ENCODE measurements at regions not wholly inside any gene's neighbourhood (a gene's known extent, or its start where the extent isn't known, plus 50 kb on each side); places are given as distances from the start of the nearest gene placed in this dataset.

DNA sequence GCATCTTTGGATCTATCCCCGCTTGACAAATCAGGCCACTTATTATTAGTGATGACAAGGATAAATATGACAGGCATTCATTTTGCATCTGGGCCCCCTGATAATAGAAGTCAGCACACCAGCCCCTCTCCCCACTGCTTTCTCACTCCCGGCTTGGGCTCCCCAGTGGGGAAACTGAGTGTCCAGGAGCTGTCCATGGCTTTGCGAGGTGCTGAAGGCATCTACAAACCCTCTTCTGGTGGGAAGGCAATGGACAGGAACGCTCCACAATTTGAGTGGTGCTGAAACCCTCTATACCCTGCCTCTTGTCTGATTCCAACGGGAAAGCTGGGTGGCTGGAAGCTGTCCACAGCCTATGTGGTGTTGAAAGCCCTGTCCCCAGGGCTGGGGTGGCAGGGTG lies 61.7 kb upstream of the PCBD1 start:
- no peaks in the 10 kb centered on the region for H4K20me1 ChIP-seq (ENCODE audit: control insufficient read depth, extremely low read depth, insufficient read depth, low read length)
- H3K4me3 ChIP-seq (ENCODE audit: control insufficient read depth in 2 of 3, extremely low read depth in 1 of 3, insufficient read depth in 2 of 3, low read depth in 1 of 3, low read length in 3 of 3), result no peak overlapping the region
- dilution Hi-C loops (cut with MboI; ENCODE audit: extremely low pct_ligation_motif_present, low sequenced_read_pairs), result no loop called here
- DNase-seq (ENCODE audit: low read depth, low spot score), result no peak
- no peak overlapping the region for H3K27ac ChIP-seq (ENCODE audit: control insufficient read depth, insufficient read depth, low read length)
- no peaks in the 10 kb centered on the region for H3K9me1 ChIP-seq (ENCODE audit: control insufficient read depth, extremely low read depth, insufficient read depth, low read length)
- peaks cover 20% of the 10 kb centered on the region for H3K27me3 ChIP-seq (ENCODE audit: control insufficient read depth, extremely low read depth, insufficient read depth, low read length)
- no peak for TF ChIP-seq EZH2 (IDR thresholded peaks at IDR 0.05; ENCODE audit: low read length)
- H3K9me3 ChIP-seq (ENCODE audit: control insufficient read depth, low read depth, low read length), result no peaks in the 10 kb centered on the region
- H3K9ac ChIP-seq (ENCODE audit: control insufficient read depth, extremely low read depth, insufficient read depth, low read length), result no peak overlapping the region
- no peaks in the 10 kb centered on the region for H3K4me1 ChIP-seq (ENCODE audit: control insufficient read depth, extremely low read depth, insufficient read depth, low read length)
- no peaks in the 10 kb centered on the region for H3K79me2 ChIP-seq (ENCODE audit: control insufficient read depth, insufficient read depth, low read length)
- H2AFZ ChIP-seq (ENCODE audit: control insufficient read depth, low read length), result no peak overlapping the region
- no peak for FAIRE-seq
- H3K36me3 ChIP-seq (ENCODE audit: control insufficient read depth in 2 of 2, extremely low read depth in 1 of 2, insufficient read depth in 2 of 2, low read length in 2 of 2), result no peaks in the 10 kb centered on the region
- no peak overlapping the region for H3K4me2 ChIP-seq (ENCODE audit: control insufficient read depth, extremely low read depth, insufficient read depth, low read depth, low read length)

DNA sequence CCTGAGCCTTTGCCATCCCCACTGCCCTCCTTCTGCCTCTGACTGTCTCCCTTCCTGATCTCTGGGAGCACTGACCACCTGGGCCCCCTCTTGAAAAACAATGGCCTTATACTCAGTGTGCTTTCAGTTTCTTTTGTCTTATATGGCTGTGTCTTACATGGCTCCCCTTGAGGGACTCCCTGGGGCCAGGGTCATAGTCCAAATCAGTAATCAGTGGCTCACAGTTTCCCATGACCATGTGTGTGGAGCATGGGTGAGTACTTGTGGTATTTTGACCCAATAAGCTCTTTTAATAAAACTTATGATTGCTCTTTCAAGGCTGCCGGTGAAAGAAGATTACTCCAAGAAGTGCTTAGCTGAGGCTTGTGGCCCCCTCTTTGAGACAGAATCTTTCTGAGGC lies 62.4 kb upstream of the PCBD1 start:
- dilution Hi-C loops (cut with MboI; ENCODE audit: extremely low pct_ligation_motif_present, low sequenced_read_pairs), result no loop called here
- no peak for FAIRE-seq
- Histone ChIP-seq H3K27ac (ENCODE audit: control insufficient read depth, insufficient read depth, low read length) (no peak overlapping the region), H3K9ac (ENCODE audit: control insufficient read depth, extremely low read depth, insufficient read depth, low read length) (no peak overlapping the region), H3K27me3 (ENCODE audit: control insufficient read depth, extremely low read depth, insufficient read depth, low read length) (peaks cover 17% of the 10 kb centered on the region), H3K9me3 (ENCODE audit: control insufficient read depth, low read depth, low read length) (no peaks in the 10 kb centered on the region), H3K9me1 (ENCODE audit: control insufficient read depth, extremely low read depth, insufficient read depth, low read length) (no peaks in the 10 kb centered on the region), H3K4me2 (ENCODE audit: control insufficient read depth, extremely low read depth, insufficient read depth, low read depth, low read length) (no peak overlapping the region), H3K4me1 (ENCODE audit: control insufficient read depth, extremely low read depth, insufficient read depth, low read length) (no peaks in the 10 kb centered on the region), H4K20me1 (ENCODE audit: control insufficient read depth, extremely low read depth, insufficient read depth, low read length) (no peaks in the 10 kb centered on the region), H3K36me3 (ENCODE audit: control insufficient read depth in 2 of 2, extremely low read depth in 1 of 2, insufficient read depth in 2 of 2, low read length in 2 of 2) (no peaks in the 10 kb centered on the region), H3K79me2 (ENCODE audit: control insufficient read depth, insufficient read depth, low read length) (no peaks in the 10 kb centered on the region), H2AFZ (ENCODE audit: control insufficient read depth, low read length) (no peak overlapping the region), H3K4me3 (ENCODE audit: control insufficient read depth in 2 of 3, extremely low read depth in 1 of 3, insufficient read depth in 2 of 3, low read depth in 1 of 3, low read length in 3 of 3) (no peak overlapping the region)
- DNase-seq (ENCODE audit: low read depth, low spot score), result no peak
- TF ChIP-seq, protein P1, sequence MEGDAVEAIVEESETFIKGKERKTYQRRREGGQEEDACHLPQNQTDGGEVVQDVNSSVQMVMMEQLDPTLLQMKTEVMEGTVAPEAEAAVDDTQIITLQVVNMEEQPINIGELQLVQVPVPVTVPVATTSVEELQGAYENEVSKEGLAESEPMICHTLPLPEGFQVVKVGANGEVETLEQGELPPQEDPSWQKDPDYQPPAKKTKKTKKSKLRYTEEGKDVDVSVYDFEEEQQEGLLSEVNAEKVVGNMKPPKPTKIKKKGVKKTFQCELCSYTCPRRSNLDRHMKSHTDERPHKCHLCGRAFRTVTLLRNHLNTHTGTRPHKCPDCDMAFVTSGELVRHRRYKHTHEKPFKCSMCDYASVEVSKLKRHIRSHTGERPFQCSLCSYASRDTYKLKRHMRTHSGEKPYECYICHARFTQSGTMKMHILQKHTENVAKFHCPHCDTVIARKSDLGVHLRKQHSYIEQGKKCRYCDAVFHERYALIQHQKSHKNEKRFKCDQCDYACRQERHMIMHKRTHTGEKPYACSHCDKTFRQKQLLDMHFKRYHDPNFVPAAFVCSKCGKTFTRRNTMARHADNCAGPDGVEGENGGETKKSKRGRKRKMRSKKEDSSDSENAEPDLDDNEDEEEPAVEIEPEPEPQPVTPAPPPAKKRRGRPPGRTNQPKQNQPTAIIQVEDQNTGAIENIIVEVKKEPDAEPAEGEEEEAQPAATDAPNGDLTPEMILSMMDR (optimal IDR thresholded peaks at IDR 0.05 in 1 of 3, IDR thresholded peaks at IDR 0.05 in 1 of 3, conservative IDR thresholded peaks at IDR 0.05 in 1 of 3; ENCODE audit: extremely low read depth in 1 of 3, insufficient read depth in 2 of 3, low read length in 3 of 3), result no peak
- TF ChIP-seq EZH2 (IDR thresholded peaks at IDR 0.05; ENCODE audit: low read length), result no peak

DNA sequence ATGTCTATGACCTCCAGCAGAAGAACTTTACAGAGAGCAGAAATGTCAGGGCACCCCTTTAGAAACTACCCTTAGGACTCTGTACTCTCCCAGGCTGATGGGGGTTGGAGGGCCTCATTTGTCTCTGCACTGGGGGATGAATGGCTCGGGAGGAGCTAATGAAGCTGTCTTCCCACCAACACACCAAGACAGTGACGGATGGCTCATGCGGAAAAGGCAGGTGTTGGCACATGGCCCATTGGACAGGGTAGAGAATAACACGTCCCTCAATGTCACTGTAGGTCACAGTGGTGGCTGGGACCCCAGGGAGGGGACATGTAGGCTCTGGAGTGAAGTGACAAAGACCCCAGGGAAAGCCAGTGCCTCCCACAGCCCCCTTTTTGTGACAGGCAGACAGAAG lies 64.0 kb upstream of the PCBD1 start:
- no peak overlapping the region for H3K4me2 ChIP-seq (ENCODE audit: control insufficient read depth, extremely low read depth, insufficient read depth, low read depth, low read length)
- H3K4me3 ChIP-seq (ENCODE audit: control insufficient read depth in 2 of 3, extremely low read depth in 1 of 3, insufficient read depth in 2 of 3, low read depth in 1 of 3, low read length in 3 of 3), result no peak overlapping the region
- H3K9me3 ChIP-seq (ENCODE audit: control insufficient read depth, low read depth, low read length), result no peaks in the 10 kb centered on the region
- no peak overlapping the region for H2AFZ ChIP-seq (ENCODE audit: control insufficient read depth, low read length)
- H4K20me1 ChIP-seq (ENCODE audit: control insufficient read depth, extremely low read depth, insufficient read depth, low read length), result no peaks in the 10 kb centered on the region
- TF ChIP-seq EZH2 (IDR thresholded peaks at IDR 0.05; ENCODE audit: low read length), result no peak
- TF ChIP-seq, protein P1 (optimal IDR thresholded peaks at IDR 0.05 in 1 of 3, IDR thresholded peaks at IDR 0.05 in 1 of 3, conservative IDR thresholded peaks at IDR 0.05 in 1 of 3; ENCODE audit: extremely low read depth in 1 of 3, insufficient read depth in 2 of 3, low read length in 3 of 3), result no peak
- DNase-seq (ENCODE audit: low read depth, low spot score) (no peak), FAIRE-seq (no peak)
- H3K79me2 ChIP-seq (ENCODE audit: control insufficient read depth, insufficient read depth, low read length), result no peaks in the 10 kb centered on the region
- peaks cover 17% of the 10 kb centered on the region for H3K27me3 ChIP-seq (ENCODE audit: control insufficient read depth, extremely low read depth, insufficient read depth, low read length)
- H3K36me3 ChIP-seq (ENCODE audit: control insufficient read depth in 2 of 2, extremely low read depth in 1 of 2, insufficient read depth in 2 of 2, low read length in 2 of 2), result no peaks in the 10 kb centered on the region
- H3K27ac ChIP-seq (ENCODE audit: control insufficient read depth, insufficient read depth, low read length), result no peak overlapping the region
- H3K9ac ChIP-seq (ENCODE audit: control insufficient read depth, extremely low read depth, insufficient read depth, low read length), result no peak overlapping the region
- dilution Hi-C loops (cut with MboI; ENCODE audit: extremely low pct_ligation_motif_present, low sequenced_read_pairs), result no loop called here
- H3K9me1 ChIP-seq (ENCODE audit: control insufficient read depth, extremely low read depth, insufficient read depth, low read length), result no peaks in the 10 kb centered on the region
- no peaks in the 10 kb centered on the region for H3K4me1 ChIP-seq (ENCODE audit: control insufficient read depth, extremely low read depth, insufficient read depth, low read length)

All from keratinocyte (primary cell).